NCI-H345 treated with DMSO at 0.1 percent for 48 hours (cell line): ENCODE measurements at regions not wholly inside any gene's neighbourhood (a gene's known extent, or its start where the extent isn't known, plus 50 kb on each side); places are given as distances from the start of the nearest gene placed in this dataset.

Source experiments
- DNase-seq: peaks from one replicate; lab custom pipeline; 2025; ENCODE audit not compliant: unreplicated experiment; lab: John Stamatoyannopoulos, UW

DNA sequence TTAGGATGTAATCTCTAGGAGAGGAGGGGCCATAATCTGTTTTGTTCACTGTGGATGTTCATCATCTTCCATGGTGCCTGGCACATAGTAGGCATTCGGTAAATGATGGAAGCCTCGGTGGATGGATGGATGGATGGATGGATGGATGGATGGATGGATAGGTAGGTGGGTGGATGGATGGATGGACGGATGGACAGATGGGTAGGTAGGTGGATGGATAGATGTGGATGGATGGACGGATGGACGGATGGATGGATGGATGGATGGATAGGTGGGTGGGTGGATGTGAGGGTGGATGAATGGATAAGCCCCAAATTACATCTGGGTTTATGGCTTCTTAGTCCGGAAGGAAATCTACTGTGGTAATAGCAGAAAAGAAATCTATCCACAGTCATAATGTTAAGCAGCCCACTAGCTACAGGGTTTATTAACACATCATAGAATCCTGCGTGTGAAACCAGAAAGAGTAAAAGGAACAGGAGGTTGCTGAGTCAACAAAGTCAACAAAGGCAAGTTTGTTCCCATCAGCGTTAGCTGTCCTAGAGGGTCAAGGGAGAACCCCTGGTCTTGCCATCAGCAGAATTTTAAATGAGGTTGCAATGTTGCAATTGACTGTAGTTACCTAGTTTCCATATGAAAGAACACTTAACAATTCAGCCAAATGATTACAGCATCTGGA is 82.8 kb downstream of the C11orf91 start:
- no peak for DNase-seq

DNA sequence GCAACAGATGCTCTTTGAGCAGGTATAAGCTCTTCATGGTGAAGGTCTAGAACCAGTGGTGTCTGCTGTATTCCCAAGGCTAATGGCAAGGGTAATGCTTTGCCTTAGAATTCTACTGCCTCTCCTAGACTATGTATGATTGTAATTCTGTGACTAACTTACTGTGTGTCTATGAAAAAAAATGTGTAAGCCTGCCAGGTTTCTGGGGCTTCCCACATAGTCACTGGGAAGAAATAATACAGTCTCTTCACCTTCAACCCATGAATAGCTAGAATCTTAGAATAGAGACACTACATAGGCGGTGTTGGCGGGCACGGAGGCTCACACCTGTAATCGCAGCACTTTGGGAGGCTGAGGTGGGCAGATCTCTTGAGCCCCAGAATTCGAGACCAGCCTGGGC is 84.1 kb downstream of the C11orf91 start:
- no peak for DNase-seq

DNA sequence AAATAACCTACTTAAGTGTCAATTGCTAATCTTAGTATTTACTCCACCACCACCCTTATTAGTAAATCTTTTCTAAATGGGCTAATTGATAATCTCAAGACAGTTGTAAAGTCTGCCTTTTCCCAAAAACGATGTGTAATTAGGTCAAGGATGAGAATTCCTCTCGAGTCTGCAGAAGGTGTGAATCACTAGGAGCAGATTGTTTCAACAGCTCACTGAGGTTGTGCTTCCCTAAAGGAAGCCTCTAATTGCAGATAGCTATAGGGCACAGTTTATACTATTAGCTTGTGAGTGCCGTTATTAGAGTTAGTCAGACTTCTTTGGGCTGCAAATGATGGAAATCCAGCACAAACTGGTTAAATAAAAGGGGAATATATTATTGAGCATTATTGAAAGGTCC is 84.9 kb downstream of the C11orf91 start:
- no peak for DNase-seq

DNA sequence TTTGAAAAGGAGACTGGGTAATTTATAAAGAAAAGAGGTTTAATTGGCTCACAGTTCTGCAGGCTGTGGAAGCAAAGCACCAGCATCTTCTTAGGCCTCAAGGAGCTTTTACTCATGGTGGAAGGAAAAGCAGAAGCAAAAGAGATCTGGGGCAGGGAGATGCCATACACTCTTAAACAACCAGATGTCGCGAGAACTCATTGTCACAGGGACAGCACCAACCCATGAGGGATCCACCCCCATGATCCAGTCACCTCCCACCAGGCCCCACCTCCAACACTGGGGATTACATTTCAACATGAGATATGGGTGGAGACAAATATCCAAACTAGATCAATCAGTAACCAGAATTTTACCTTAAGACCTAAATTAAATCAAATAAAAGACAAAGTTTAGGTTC is 87.2 kb downstream of the C11orf91 start:
- DNase-seq: no peak

DNA sequence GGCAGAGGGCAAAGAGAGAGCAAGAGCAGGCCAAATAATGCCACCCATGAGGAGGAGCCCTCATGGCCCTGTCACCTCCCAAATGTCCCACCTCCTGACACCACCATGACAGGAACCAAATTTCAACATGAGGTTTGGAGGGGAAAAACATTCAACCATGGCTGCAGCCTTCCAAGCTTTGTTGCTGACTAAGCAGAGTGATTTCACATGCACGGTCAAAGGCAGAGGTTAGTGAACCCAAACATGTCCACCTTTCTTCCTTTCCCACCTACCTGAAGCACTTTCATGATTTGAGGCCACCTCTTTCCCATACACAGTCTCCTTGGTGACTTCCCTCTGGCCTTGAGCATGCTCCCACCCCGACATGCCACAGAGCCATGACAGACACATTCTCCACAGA is 89.7 kb downstream of the C11orf91 start:
- DNase-seq: no peak

DNA sequence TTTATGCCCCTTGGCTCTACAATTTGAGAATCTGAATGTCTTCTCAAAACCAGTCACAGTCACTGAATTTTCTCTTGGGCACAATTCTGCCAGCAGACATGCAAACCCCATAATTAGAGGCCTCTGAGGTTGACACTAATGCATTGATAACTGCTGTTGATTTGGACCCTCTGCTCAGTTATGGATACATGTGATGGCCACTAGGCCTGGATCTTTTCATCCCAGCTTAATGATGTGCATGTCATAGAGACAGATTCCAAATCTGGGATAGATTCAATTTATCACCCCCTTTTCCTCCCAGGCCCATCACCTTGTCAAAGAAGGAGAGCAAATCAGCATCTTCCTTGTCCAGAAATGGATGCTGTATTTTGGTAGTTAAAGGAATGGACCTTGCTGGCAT is 92.2 kb downstream of the C11orf91 start:
- no peak for DNase-seq

DNA sequence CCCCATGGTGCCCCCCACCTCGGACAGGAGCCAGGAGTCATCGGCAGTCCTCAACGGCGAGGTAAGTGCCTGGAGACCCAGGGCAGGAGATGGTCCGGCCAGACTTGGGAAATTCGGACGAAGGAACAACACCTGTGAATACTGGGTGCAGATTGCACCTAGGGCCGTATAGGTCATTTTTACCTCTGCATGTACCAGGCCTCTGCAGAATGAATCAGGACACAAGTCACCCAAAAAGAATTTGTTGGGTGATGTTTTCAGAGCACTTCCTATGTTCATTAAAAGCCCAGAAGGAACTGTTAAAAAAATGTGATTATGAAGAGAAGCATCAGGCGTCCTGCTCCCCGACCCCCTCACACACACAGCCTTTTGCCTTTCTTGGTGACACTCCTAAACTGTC is 93.9 kb downstream of the C11orf91 start:
- DNase-seq: no peak

DNA sequence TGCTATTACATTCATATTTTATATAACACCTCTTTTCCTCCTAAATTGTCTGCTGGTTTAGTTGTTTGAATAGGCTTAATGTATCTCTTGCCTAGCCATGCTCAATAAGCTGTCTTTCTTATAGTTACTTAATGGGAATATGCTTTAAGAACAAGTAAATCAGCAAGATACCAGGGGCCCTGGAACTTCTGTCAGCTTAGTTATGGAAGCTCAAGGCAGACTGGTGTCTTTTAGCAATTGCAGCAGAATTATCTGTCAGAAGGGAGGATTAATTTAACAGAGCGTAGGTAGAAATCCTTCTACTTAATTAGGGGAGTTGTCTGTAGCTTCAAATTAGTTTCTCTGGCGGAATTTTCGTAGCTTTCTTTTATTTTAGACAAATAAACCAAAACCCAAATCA is 94.9 kb downstream of the C11orf91 start:
- no peak for DNase-seq

DNA sequence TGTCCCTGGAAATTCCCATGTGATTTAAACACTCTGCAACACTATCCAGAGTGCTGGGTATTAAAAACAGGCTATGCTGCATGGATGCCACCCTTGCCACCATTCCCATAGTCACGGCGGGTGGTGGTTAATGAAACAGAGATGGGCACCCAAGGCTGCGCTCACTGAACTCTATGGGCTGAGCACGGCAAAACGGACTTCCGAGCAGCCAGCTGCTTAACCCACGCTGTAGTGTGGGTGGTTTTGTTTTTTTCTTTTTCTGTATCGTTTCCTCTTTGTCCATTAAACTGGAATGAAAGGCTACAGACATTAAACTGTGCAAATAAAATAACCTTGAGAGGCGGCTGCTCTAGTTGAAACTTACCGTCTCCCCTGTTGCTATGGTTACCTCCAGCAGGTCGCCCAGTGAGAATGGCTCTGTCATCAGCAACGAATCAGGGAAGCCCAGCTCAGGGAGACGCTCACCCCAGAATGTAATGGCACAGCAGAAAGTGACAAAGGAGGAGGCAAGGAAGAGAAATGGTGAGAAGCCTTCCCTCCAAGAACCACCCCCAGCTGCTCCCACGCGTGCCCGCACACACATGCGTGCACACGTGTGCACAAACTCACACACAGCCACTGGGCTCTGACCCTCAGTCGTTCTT is 102.1 kb downstream of the C11orf91 start:
- peak; percentile 75 for DNase-seq

DNA sequence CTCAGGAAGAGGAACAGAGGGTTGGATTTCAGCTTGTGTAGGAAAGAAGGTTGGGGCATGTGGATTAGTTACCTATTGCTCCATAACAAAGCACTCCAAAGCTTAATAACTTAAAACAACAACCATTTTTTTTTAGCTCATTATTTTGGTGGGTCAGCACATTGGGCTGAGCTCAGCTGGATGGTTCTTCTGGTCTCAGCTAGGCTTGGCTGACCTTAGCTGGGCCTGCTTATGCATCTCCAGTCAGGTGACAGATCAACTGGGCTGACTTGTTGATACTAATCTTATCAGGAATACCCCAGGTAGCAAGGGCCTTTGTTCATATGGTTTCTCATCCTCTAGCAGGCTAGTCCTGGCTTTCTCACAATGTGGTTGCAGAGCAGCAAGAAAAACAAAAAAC is 106.4 kb downstream of the C11orf91 start:
- no peak for DNase-seq

DNA sequence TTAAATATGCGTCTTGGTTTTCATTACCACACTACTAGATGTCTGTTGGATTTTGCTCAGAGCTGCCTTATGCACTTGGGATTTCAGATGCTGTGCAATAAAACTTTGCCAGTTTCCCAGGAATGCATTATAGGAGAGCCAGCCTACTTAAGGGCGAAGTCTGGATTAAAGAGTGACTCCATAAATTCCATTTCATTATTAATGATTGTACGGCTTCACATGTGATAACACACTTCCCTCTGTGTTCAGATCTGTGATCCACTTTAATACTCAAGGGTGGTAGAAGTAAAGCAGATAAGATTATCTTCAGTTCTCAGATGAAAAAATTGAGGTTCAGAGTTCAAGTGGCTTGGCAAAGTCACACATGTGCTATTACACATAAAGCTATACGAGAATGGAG is 110.2 kb downstream of the C11orf91 start:
- DNase-seq: no peak

DNA sequence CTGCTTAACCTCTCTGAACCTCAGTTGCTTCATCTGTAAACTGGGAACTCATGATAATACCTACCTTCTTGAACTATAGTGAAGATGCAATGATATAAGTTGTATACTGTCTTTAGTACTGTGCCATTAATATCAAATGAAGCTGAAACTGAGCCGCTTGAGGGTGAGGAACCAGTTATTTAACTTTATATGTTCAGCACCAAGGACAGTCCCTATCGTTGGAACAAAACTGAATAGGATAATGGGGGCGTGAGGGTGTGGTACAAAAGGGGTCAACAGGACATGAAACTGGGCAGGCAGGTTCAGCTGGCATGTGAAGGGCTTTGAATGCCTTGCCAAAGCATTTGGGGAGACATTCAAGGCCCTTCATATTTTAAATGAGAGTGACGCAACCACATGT is 112.6 kb downstream of the C11orf91 start:
- no peak for DNase-seq

DNA sequence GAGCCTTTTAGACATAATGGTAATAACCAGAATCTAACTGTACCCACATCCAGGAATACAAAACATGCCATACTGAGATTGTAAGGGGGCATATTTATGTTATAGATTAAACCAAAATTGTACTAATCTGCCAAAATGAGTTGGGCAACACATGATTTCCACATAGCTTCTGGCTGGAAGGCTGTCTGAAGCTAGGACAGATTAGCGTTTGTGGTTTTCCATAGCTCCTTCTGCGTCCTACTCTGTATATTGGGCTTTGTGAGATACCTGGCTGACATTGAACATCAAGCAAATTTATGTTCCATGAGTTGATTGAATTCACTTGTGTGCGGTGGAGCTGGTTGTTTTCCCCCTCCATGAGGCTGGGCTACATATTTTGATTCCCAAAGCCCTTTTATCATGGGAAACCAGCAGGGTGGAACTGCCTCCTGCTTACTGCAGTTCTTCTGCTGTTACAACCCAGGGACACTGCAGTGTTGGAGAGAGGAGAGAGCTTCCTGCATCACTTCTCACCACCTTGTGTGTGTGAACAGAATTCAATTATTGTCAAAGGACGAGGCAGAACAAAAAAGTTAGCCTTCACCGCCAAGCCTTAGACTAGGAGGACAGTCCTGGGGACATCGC is 114.9 kb downstream of the C11orf91 start:
- no peak for DNase-seq

DNA sequence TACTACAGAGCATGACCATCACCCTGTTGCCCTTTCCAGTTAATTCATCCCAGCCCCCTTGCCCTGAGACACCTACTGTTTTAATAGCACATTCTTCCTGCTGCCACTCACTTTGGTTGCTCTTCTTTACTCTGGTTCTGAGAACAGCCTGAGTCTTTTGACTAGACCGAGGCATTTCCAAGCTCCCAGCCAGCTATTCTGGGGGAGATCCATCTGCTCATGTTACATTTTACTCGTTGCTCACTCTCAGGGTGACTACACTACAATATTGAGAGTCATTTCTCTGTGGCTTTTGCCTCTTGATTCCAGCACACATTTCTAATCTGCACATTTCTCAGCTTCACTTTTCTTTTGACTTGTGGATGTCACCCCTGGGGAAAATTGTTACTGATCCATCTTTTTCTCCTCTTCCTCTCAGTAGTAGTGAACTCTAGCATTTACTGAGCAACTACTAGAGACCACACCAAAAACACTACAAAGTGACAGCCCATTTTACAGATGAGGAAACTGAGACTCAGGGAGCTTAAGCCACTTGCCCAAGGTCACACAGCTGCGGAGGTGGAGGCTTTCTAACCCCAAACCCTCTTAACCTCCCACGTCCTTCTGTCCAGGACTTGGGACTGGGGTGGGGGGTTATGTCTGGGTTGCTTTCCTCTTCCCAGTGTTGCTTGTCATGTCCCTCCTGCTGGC is 117.8 kb downstream of the C11orf91 start:
- no peak for DNase-seq

DNA sequence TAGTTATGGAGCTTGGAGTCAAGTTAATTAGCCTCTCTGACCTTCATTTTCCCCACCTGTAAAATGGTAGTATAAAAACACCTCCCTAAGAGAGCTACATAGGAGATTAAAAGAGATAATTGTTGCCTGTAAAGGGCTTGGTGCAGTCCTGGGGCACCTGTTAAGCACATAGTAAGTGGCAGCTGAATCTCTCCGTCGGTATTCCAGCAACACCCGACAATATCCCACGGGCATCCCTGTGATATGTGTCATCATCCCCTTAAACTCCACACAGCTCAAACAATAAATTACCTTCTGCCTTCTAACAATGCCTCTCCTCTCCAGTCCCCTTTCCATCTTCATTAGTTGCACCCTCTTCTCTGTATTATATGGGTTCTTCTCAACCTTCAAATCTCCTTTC is 121.5 kb downstream of the C11orf91 start:
- no peak for DNase-seq

DNA sequence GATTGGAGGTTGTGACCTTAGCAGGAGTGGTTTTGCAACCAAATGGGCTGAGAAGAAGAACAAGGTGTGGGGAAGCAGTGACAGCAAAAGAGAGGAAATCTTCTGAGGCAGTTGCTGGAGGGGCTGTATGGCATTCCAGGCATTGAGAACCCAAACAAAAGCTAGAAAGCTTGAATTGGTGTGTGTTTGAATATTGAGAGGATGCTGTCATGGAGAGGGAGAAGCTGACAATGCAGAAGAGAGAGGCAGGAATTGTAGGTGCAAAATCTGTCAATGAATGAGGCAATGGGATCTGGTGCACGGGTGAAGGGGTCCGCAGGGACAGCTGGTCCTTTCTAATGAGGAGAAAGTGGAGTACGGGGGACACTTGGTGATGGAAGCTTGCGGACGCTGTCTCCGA is 123.4 kb downstream of the C11orf91 start:
- no peak for DNase-seq

DNA sequence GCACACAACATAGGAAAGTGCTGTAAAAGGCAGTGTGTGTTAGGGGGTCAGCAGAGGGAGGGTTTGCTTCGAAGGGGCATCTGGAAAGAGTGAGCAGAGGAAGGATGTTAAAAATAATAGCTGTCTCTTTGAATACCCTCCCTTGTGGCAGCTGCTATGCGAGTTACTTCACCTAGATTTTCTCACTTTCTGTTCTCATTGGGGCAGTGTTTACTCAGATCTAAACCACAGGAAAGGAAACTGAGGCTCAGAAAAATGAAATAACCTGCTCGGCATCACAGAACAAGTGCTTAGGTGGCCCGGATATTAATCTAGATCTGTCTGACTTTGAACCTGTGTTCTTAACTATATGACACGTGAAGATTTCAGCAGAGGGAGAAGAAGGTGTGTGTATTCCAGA is 125.3 kb downstream of the C11orf91 start:
- no peak for DNase-seq

DNA sequence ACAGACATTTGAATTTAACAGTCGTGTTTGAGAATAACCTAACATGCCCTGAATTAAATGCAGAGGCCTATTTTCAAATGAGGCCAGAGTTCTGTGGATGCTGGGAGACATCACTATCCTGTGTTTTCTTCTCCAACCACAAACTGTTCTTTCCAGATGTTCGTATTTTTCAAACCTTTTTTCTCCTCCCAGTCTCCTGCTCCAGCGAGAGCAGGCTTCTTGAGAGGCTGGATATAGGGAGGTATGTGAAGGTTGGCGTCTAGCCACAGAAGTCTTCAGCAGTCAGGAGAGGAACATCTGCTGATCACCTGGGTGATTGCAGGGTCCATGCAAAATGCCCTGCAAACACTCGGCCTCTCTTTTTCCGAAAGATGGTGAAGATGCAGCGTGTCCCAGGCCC is 126.3 kb downstream of the C11orf91 start:
- DNase-seq: no peak

DNA sequence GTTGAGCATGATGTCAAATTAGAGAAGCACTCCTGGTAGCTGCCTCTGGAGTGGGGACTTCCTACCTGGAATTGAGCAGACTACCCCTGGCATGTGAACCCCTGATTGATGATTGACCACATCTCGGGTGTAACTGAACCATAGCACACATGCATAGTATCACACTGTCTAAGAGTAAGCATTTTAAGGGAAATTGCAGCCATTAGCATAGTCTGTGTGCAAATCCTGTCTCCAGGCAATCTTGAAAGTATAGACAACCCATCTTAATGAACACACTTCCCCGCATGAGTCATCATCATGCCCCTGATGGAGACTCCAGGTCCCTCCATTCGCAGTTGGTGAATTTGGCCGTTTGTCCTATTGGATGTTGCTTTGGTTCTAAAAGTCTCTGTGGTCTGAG is 131.3 kb downstream of the C11orf91 start:
- DNase-seq: no peak

DNA sequence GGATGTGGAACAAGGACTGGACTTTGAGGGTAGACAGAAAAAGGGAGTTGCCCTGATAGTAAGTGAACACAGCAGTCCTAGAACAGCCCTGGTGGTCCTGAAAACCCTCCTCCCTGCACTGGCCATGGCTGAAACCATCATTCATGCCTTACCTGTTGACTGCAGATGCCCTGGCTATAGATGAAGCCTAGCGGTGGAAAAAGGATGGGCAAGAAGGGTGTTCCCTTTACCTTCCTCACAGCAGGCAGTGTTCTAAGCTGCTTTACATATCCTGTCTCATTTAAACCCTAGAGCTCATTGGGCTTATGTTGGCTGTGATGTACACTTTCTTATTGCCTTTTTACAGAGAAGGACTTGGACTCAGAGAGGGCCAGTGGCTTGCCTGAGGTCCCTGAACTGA is 133.6 kb downstream of the C11orf91 start:
- no peak for DNase-seq

DNA sequence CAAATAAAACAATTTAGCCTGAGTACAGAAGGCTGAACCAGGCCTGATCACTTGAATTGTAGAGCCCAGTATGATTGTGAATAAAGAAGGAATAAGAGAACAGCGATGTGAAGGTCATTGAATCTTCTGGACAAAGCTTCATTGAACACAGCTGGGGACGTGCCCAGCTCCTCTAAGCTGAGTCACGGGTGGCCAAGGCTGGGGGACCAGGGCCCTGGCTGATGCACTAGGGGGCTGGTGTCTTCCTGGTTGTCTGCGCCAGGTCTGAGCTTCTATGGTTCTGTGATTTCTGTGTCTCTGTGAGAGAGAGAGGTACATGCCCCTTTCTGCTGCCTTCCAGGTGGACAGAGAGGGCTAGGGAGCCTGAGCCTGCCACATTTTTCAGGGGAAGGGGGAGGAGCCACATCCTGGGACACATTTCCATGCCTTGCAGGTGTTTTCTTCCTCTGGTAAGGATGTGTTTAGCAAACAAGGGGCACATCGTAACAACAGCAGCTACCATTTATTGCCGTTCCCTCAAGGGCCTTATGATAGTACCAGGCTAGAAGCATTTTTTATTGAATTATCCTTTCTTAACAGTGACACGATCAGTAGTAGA is 135.7 kb downstream of the C11orf91 start:
- DNase-seq: no peak

DNA sequence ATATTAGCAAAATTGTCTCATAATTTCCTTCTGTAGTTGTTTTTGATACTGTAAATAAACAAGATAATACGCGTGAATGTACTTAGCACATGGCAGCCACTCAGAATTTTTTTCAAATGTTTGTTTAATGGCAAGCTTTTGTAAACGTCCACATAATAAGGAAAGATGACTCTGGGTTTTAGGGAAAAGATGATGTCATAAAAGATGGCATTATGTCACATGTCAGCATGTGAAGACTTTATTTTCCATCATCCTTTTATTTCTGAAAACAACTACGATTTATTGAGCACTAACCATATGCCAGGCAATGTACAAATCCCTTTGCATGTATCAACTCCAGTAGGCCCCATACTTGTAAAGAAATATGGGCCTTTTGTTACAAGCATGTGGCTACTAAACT is 139.9 kb downstream of the C11orf91 start:
- DNase-seq: no peak
